Inflammatory macrophage treated with lipopolysaccharide for 4 hours (primary cell): ENCODE measurements at regions not wholly inside any gene's neighbourhood (a gene's known extent, or its start where the extent isn't known, plus 50 kb on each side); places are given as distances from the start of the nearest gene placed in this dataset.
"Not testable (repeated sequence)": the region's sequence is repeated elsewhere in the genome, so short reads cannot be mapped to it uniquely, and the experiment has no call there.

Experiments used
- DNase-seq: peaks from one replicate; pipeline ENCODE4 v3.0.0-alpha.2; 2020

DNA sequence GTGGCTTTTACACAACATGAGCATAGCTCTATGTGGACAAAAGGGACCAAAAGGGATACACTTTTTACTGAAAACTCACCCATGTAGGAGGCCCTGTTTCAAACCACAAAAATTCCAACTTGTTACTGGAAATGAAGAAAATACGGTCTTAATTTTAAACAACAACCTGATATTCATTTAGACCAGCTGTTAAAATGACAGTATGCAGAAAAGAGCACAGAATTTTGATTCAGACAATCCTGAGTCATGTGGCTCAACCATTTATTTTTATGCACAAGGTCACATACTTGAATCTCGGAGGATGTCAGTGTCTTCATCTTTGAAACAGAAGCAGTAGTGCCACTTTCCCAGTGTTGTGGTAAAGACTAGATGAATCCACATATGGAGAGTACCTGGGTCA, 426.5 kb upstream of the NFE2L3 start:
- DNase-seq = no peak

- DNase-seq = no peak
These were observed 425.7 kb upstream of the NFE2L3 start for GRCh38 chr7:25726170-25726780.

DNA sequence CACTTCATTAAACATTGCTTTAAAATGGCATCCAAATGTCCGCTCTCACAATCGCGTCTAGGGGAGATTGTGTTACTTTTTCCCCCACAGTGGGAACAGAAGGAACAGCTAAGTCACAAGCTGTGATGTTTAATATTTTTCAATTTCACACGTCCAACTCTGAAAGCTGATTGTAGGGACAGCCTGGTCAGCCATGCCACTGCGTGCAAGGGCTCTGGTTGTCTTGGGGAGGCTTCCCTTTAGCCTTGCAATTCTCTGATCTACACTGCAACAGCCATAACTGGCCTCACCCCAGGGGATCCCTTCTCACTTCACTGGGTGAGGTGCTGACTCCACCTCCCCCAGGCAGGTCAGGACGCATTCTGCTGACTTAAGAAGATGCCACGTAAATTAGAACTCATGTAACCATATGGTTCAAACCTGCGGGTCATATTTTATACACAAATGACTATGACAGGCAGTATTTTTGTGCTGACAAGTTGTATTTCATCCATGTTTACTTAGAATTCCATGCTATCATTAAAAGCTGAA, 425.2 kb upstream of the NFE2L3 start:
- DNase-seq = no peak

DNA sequence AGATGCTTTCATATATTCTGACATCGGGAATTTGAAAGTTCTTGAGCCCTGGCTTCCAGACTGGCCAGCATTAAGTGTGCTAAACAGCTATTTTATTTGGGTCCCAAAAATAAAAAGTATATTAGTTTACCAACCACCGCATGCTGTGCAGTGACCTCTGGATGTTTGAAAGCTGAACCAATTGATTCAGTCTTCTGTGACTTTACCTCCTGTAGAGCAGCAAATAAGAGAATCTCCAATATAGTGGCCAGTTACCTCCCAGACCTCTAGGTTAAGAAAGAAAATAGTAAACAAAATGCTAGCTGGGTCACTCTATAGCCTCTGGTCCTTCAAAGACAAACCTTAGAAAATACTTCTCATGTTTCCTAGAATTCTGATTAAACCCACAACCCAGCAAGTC, 424.6 kb upstream of the NFE2L3 start:
- no peak for DNase-seq

- no peak for DNase-seq
These were observed 424.1 kb upstream of the NFE2L3 start for GRCh38 chr7:25727876-25728275.

- DNase-seq = no peak
These were observed 420.7 kb upstream of the NFE2L3 start for GRCh38 chr7:25731068-25731845.

DNA sequence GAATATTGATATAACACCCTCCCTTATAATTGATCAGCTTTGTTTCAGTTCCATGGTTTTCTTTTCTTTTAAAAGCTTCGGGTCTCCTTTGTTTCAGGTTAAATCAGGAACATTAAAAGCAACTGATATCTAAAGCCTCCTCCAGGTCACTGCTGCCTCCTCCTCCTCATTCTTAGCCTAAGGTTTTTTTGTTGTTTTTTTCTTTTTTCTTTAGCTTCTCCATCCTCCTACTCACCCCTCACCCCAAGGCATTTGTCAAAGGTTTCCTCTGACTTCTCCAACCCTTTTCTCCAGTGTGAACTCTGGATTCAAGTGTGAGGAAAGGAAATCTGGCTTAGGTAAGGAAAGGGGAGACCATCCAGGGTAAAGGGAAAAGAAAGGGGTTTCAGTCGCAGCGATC, 420.2 kb upstream of the NFE2L3 start:
- DNase-seq = no peak

DNA sequence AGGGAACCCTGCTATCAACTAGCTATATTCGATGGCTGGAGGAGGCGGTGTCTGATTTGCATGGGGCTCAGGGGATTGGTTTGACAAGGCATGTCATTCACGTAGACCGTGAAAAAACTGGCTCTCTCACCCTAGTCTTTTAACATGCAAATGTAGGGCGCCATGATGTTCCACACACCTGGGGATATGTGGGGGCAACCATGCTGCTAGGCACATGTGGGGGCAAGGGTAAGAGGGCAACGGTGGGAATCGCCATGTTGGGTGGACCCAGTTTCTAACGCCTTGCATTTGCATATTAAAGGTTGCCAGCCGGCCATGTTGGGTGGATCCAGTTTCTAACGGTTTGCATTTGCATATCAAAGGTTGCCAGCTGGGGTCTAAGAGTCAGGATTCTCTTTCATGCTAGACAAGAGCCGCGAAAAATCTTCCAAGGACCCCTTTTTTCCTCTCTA, 419.2 kb upstream of the NFE2L3 start:
- no peak for DNase-seq

DNA sequence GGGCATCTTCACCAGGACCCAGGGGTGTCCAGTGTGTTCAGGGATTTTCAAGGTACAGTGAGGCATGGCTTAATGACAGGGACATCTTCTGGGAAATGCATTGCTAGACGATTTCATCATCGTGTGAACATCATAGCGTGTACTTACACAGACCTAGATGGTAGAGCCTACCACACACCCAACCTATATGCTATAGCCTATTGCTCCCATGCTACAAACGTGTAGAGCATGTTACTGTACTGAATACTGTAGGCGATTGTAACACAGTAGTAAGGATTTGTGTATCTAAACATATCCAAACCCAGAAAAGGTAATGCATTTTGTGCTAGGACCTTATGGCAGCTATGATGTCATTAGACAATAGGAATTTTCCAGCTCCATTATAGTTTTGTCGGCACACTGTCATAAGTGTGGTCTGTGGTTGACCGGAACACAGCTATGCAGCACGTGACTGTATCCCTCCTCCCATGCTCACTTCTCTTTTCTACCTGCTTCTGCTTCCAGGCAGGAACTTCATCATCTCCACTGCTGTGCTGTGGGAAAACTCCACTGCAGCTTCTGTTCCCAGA, 416.2 kb upstream of the NFE2L3 start:
- peak; percentile 0 for DNase-seq

- DNase-seq = no peak
These were observed 413.5 kb upstream of the NFE2L3 start for GRCh38 chr7:25738528-25738927.

GRCh38 chr7:25739143-25739542, 412.9 kb upstream of the NFE2L3 start:
- no peak for DNase-seq

DNA sequence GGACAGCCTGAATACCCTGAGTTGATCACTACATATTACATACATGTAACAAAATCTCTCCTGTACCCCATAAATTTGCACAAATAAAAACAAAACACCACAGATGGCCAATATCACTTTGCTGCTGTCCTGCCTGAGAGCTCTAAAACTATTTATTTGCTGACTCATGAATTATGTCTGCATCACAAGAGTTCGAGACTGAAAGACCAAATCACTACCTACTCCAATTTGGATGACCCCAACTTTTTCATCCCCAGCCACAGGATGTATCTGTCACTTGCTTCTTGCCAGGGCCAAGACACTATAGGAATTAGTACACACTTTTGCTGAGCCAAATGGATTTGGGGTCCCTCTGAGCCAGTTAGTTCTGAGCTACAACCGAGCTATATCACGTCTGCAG, 409.7 kb upstream of the NFE2L3 start:
- DNase-seq = no peak

DNA sequence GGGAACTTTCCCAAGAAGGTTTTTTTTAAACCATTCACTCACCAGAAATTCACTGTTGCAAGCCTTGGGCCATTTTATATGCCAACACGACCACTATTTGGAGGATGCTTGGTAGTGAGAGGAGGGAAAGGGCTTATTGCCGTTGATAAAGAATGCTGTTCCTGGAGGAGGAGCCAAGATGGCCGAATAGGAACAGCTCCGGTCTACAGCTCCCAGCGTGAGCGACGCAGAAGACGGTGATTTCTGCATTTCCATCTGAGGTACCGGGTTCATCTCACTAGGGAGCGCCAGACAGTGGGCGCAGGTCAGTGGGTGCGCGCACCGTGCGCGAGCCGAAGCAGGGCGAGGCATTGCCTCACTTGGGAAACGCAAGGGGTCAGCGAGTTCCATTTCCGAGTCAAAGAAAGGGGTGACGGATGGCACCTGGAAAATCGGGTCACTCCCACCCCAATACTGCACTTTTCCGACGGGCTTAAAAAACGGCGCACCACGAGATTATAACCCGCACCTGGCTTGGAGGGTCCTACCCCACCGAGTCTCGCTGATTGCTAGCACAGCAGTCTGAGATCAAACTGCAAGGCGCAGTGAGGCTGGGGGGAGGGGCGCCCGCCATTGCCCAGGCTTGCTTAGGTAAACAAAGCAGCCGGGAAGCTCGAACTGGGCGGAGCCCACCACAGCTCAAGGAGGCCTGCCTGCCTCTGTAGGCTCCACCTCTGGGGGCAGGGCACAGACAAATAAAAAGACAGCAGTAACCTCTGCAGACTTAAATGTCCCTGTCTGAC, 408.1 kb upstream of the NFE2L3 start:
- DNase-seq = not testable (repeated sequence)

GRCh38 chr7:25750744-25751508, 401.1 kb upstream of the NFE2L3 start:
- DNase-seq = no peak

- no peak for DNase-seq
These were observed 399.8 kb upstream of the NFE2L3 start for GRCh38 chr7:25752154-25752553.

DNA sequence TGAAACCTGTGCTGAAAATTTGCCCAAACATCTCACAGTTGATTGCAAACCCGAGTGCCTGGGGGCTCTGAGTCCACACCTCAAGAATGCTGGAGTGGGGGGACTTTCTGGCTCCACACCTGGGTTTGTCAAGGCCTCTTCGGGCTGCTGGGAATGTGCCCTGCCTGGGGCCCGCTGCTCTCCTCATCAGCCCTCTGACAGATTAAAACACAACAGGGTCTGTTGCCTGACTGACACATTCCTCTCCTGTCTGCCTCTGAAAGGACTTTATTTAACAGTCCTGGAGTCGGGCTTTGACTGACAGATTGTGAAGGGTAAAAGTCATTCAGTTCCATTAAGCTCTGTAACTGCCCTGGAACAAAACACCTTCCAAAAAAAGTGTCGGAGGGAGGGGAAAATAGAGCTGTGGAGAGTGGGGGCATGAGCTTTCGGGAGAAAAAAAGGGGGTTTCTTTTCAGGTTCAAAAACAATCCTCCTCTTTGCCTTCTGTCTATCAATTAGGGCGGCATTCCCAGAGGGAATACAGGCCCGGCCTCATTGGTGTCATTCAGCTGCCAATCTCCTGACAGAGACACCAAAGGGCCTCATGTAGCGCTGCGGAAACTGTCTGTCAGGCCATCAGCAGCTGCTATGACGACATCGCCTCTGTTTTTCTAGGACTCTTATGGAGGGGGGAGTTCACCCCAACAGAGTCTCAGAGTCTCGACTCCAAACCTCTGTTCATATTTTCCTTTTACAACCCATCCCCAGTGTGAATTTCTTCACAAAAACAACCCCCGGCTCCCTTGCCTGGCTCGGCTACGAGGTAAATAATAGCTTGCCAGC, 398.8 kb upstream of the NFE2L3 start:
- DNase-seq = no peak

GRCh38 chr7:25753837-25754236, 398.2 kb upstream of the NFE2L3 start:
- DNase-seq = no peak

- DNase-seq = no peak
These were observed 397.7 kb upstream of the NFE2L3 start for GRCh38 chr7:25754333-25754732.

DNA sequence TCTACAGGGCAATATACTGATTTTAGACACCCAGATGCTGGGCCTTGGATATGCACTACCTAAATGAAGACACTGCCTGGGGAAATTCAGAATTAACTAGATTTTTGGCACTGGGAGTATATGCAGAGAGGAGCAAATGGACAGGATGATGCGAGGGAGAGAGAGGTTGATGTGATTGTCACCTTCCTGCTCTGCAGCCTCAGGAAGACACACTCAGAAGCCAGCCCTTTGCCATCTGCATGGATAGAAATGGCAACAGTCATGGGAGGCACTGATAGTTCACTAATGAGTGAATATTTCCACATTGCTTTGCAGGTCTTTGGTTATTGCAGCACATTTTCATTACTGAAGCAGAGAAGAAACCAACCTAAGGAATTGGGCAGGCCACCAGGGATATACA, 397.2 kb upstream of the NFE2L3 start:
- no peak for DNase-seq

DNA sequence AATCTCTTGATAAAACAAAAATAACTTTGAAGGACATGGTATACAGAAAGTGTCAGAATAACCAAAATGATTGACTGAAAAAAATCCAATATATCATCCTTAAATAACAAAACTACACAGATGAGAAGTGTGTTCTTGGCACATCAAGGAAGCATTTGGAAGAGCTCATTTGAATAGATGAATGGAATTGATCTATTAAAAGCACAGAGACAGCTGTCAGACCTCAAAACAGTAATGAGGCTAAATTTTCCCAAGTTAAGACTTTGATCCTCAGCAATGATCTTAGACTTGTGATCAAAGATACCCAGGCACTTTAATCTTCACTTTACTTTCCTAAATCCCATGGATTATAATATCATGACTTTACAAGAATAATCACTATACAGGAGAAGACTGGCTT, 395.4 kb upstream of the NFE2L3 start:
- no peak for DNase-seq

GRCh38 chr7:25758559-25758958, 393.4 kb upstream of the NFE2L3 start:
- DNase-seq = no peak

DNA sequence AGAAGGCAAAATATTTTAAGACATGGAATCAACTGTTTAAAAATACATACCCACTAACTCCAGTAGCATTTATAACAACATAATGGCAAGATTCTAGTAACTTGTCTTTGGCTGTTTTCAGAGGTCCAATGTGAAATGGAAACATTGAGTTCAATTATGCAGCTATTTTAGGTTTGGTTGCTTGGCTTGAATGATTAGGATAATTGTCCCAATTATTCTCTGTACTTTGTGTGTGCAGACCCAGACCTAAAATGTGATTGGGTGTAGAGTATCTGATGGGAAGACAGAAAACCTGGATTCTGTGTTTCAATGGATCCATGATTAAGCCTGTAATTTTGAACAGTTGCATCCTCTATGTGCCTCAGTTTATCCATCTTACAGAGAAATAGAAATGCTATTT, 392.7 kb upstream of the NFE2L3 start:
- no peak for DNase-seq
